Caco-2 (cell line): ENCODE measurements at regions not wholly inside any gene's neighbourhood (a gene's known extent, or its start where the extent isn't known, plus 50 kb on each side); places are given as distances from the start of the nearest gene placed in this dataset.

ENCODE experiments used
- BruUV-seq: library from RNA; stranded (reverse); fragments of 400-500 nt; replicated peaks from 2 replicates; lab custom pipeline; 2021; lab: Mats Ljungman, UMichigan
- CTCF ChIA-PET: fragments of 300-600 bp; sonication (Branson Sonifier 250); formaldehyde crosslinking; loops from one replicate; lab custom pipeline; 2022; ENCODE audit warnings: antibody characterized with exemption; lab: Charles Lee
- POLR2A ChIA-PET: fragments of 300-600 bp; sonication (Branson Sonifier 250); formaldehyde crosslinking; loops from one replicate; lab custom pipeline; 2022; ENCODE audit warnings: antibody characterized with exemption; lab: Charles Lee
- DNase-seq, 2 experiments: peaks; one replicate each; pipeline versions ENCODE4 v3.0.0 to v3.0.0-alpha.2; 2020 to 2022
- H3K27me3 ChIP-seq: replicated peaks from 2 replicates; pipeline ENCODE4 v1.6.0; 2011; ENCODE audit warnings: low read length; ENCODE audit not compliant: control insufficient read depth, insufficient read depth
- H3K36me3 ChIP-seq: 2 replicates; pipeline ENCODE4 v1.5.1; 2011; ENCODE audit warnings: low read length; ENCODE audit not compliant: control insufficient read depth, insufficient read depth
- H3K4me1 ChIP-seq: fragments of 250-450 bp; sonication (Bioruptor Pico); 2 replicates; pipeline ENCODE4 v1.5.1; 2020; ENCODE audit warnings: mild to moderate bottlenecking
- H3K4me3 ChIP-seq: 2 replicates; pipeline ENCODE4 v1.5.1; 2011; ENCODE audit warnings: low read depth, mild to moderate bottlenecking, control low read depth, low read length
- H3K9me3 ChIP-seq: fragments of 250-450 bp; sonication (Bioruptor Pico); 2 replicates; pipeline ENCODE4 v1.5.1; 2020; ENCODE audit warnings: mild to moderate bottlenecking, moderate library complexity
- H3K27ac Mint-ChIP-seq: one replicate; pipeline ENCODE4 v1.8.0; 2022; ENCODE audit warnings: mixed read lengths; ENCODE audit not compliant: unreplicated experiment
- H3K27me3 Mint-ChIP-seq: one replicate; pipeline ENCODE4 v1.8.0; 2022; ENCODE audit warnings: mixed read lengths; ENCODE audit not compliant: insufficient read depth, unreplicated experiment
- H3K36me3 Mint-ChIP-seq: one replicate; pipeline ENCODE4 v1.8.0; 2022; ENCODE audit warnings: mild to moderate bottlenecking, mixed read lengths; ENCODE audit not compliant: insufficient read depth, unreplicated experiment
- H3K4me1 Mint-ChIP-seq: one replicate; pipeline ENCODE4 v1.8.0; 2022; ENCODE audit warnings: low read depth, mixed read lengths; ENCODE audit not compliant: unreplicated experiment
- H3K4me3 Mint-ChIP-seq: one replicate; pipeline ENCODE4 v1.8.0; 2022; ENCODE audit warnings: mild to moderate bottlenecking, moderate library complexity, mixed read lengths; ENCODE audit not compliant: unreplicated experiment
- H3K9me3 Mint-ChIP-seq: one replicate; pipeline ENCODE4 v1.8.0; 2022; ENCODE audit warnings: mixed read lengths; ENCODE audit not compliant: unreplicated experiment
- intact Hi-C: fragments of 100-400 bp; cut with micrococcal nuclease; formaldehyde crosslinking; loops from one replicate; pipeline ENCODE4 v1.10.0; 2022; ENCODE audit not compliant: unreplicated experiment
- TF ChIP-seq, protein P1 (sequence below), 2 experiments: fragments of 200-600 bp in 1 of 2; IDR thresholded peaks; 1 replicate in 1 of 2; 2 replicates in 1 of 2; pipeline versions ENCODE4 v1.5.1 to v1.8.0; 2011 to 2022; ENCODE audit warnings: antibody characterized with exemption in 1 of 2, control low read depth in 1 of 2, inconsistent platforms in 1 of 2, low read depth in 1 of 2, low read length in 1 of 2, mild to moderate bottlenecking in 1 of 2, moderate library complexity in 1 of 2; ENCODE audit not compliant: insufficient read depth in 1 of 2, severe bottlenecking in 1 of 2, unreplicated experiment in 1 of 2

DNA sequence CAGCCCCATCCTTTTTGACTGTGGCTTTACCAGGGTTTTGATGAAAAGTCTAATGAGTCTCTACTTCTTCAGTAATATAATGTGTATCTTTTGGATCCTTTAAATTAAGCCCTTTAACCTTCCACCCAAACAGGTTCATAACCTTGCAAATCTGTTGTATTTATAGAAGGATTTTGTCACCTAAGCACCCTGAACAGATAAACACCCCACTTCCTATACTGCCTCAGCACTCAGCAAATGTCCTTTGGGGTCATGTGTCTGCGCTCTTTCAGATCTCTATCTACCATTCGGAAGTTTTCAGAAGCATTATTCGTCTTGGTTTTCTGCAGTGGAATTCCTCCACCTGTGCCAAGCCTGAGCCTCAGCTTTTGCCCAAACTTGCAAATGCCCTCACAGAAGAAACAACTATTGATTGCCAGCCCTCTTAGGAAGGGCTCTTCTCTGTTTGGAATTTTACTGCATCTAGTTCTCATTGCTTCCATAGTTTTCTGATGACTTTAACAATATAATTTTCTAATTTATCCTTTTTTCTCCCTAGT, 214.8 kb upstream of the KCNJ16 start:
- peaks cover 6% of the 10 kb centered on the region for H3K9me3 Mint-ChIP-seq
- CTCF ChIA-PET, result no interaction called here
- no peak overlapping the region for H3K27ac Mint-ChIP-seq
- POLR2A ChIA-PET, result no interaction called here
- Histone ChIP-seq H3K36me3 (no peaks in the 10 kb centered on the region; the same call in 1 of the 2 replicates), H3K4me1 (0 out of 2 replicates have a peak, but pooled peaks cover 9% of the 10 kb centered on the region), H3K9me3 (no peaks in the 10 kb centered on the region), H3K27me3 (no peaks in the 10 kb centered on the region), H3K4me3 (no peak overlapping the region)
- H3K4me3 Mint-ChIP-seq, result no peak overlapping the region
- intact Hi-C loops, result no loop called here
- no peaks in the 10 kb centered on the region for H3K36me3 Mint-ChIP-seq
- H3K27me3 Mint-ChIP-seq, result no peaks in the 10 kb centered on the region
- DNase-seq, result no peak
- no TSS peak for BruUV-seq
- no peaks in the 10 kb centered on the region for H3K4me1 Mint-ChIP-seq
- TF ChIP-seq, protein P1, sequence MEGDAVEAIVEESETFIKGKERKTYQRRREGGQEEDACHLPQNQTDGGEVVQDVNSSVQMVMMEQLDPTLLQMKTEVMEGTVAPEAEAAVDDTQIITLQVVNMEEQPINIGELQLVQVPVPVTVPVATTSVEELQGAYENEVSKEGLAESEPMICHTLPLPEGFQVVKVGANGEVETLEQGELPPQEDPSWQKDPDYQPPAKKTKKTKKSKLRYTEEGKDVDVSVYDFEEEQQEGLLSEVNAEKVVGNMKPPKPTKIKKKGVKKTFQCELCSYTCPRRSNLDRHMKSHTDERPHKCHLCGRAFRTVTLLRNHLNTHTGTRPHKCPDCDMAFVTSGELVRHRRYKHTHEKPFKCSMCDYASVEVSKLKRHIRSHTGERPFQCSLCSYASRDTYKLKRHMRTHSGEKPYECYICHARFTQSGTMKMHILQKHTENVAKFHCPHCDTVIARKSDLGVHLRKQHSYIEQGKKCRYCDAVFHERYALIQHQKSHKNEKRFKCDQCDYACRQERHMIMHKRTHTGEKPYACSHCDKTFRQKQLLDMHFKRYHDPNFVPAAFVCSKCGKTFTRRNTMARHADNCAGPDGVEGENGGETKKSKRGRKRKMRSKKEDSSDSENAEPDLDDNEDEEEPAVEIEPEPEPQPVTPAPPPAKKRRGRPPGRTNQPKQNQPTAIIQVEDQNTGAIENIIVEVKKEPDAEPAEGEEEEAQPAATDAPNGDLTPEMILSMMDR (IDR thresholded peaks at IDR 0.05; ENCODE audit: insufficient read depth in 1 of 2, low read depth in 1 of 2, low read length in 1 of 2, severe bottlenecking in 1 of 2, unreplicated experiment in 1 of 2), result no peak

DNA sequence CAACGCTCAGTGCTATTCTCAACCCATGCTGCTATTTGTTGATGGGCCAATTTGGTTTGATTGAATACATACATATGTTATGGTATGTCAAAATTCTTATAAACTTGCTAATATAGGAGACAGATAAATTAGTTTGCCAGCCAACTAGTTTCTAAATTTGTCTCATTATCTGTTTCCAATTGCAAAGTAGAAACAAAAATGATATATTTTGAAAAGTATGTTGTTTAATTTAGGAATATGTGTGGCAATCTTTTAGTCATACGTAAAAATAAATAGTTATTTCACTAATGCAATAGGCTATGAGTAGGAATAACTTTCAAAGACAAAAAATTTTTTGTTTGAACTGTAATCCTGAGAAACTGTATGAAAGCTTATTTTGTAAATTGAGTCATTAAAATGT, 210.6 kb upstream of the KCNJ16 start:
- Mint-ChIP-seq H3K27me3 (no peaks in the 10 kb centered on the region), H3K4me3 (no peak overlapping the region), H3K27ac (no peak overlapping the region), H3K4me1 (no peaks in the 10 kb centered on the region), H3K9me3 (no peaks in the 10 kb centered on the region), H3K36me3 (no peaks in the 10 kb centered on the region)
- no peak overlapping the region for H3K4me3 ChIP-seq
- no peaks in the 10 kb centered on the region for H3K36me3 ChIP-seq
- no peak for DNase-seq
- ChIA-PET CTCF (no interaction called here), POLR2A (no interaction called here)
- TF ChIP-seq, protein P1 (IDR thresholded peaks at IDR 0.05; ENCODE audit: insufficient read depth in 1 of 2, low read depth in 1 of 2, low read length in 1 of 2, severe bottlenecking in 1 of 2, unreplicated experiment in 1 of 2), result no peak
- intact Hi-C loops, result no loop called here
- BruUV-seq, result no TSS peak
- peaks cover 14% of the 10 kb centered on the region for H3K4me1 ChIP-seq
- H3K27me3 ChIP-seq, result no peaks in the 10 kb centered on the region
- no peaks in the 10 kb centered on the region for H3K9me3 ChIP-seq

DNA sequence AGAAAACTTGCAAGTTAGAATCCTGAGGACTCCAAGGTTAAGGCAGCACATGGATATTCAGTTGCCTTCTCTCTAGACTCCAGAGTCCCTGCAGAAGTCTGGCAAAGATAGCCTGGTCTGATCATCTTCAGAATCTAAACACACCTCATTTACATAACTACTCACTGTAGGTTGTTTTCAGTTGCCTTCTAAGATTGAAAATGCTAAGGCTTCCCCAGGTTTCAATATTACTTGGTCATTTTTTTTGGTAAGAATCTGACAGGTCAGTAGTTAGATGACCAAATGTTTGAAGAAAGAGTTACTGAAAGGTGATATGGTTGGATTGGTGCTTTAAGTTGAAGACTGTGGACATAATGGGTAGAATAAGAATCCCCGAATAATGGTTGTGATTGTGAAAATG, 205.4 kb upstream of the KCNJ16 start:
- TF ChIP-seq, protein P1 (IDR thresholded peaks at IDR 0.05; ENCODE audit: insufficient read depth in 1 of 2, low read depth in 1 of 2, low read length in 1 of 2, severe bottlenecking in 1 of 2, unreplicated experiment in 1 of 2), result no peak
- no peaks in the 10 kb centered on the region for H3K36me3 ChIP-seq
- Mint-ChIP-seq H3K4me3 (no peak overlapping the region), H3K9me3 (no peaks in the 10 kb centered on the region), H3K27me3 (no peaks in the 10 kb centered on the region), H3K4me1 (no peaks in the 10 kb centered on the region), H3K27ac (no peak overlapping the region), H3K36me3 (no peaks in the 10 kb centered on the region)
- peaks cover 14% of the 10 kb centered on the region for H3K4me1 ChIP-seq
- CTCF ChIA-PET, result no interaction called here
- H3K4me3 ChIP-seq, result no peak overlapping the region
- intact Hi-C loops, result no loop called here
- no peak for DNase-seq
- BruUV-seq, result no TSS peak
- POLR2A ChIA-PET, result no interaction called here
- H3K9me3 ChIP-seq, result no peaks in the 10 kb centered on the region
- H3K27me3 ChIP-seq, result no peaks in the 10 kb centered on the region
